HepG2 (cell line): ENCODE measurements at regions not wholly inside any gene's neighbourhood (a gene's known extent, or its start where the extent isn't known, plus 50 kb on each side); places are given as distances from the start of the nearest gene placed in this dataset.

Experiments used
- NR3C1 ChIP-seq: sonication (generic); formaldehyde crosslinking; IDR thresholded peaks from 2 replicates; pipeline ENCODE4 v1.4.0; 2020; ENCODE audit warnings: missing genetic modification reagents
- RFX1 ChIP-seq: fragments of 450-650 bp; IDR thresholded peaks from 2 replicates; pipeline ENCODE4 v1.6.1; 2017
- ZNF10 ChIP-seq: sonication (generic); formaldehyde crosslinking; IDR thresholded peaks from 2 replicates; pipeline ENCODE4 v1.4.0; 2020; ENCODE audit warnings: mild to moderate bottlenecking, low read depth, missing genetic modification reagents, borderline replicate concordance
- TF ChIP-seq, protein P1 (sequence below): conservative IDR thresholded peaks from 2 replicates; pipeline ENCODE4 v1.6.1; 2018; ENCODE audit warnings: missing genetic modification reagents
- TF ChIP-seq, protein P2 (sequence below): sonication (generic); formaldehyde crosslinking; IDR thresholded peaks from 2 replicates; pipeline ENCODE4 v1.5.0; 2020; ENCODE audit warnings: missing genetic modification reagents, mild to moderate bottlenecking, borderline replicate concordance
- TF ChIP-seq, protein P3 (sequence below): sonication (generic); formaldehyde crosslinking; conservative IDR thresholded peaks from 2 replicates; pipeline ENCODE4 v1.4.0; 2020; ENCODE audit warnings: missing genetic modification reagents
- TF ChIP-seq, protein P4 (sequence below): sonication (generic); formaldehyde crosslinking; IDR thresholded peaks from 2 replicates; pipeline ENCODE4 v1.5.1; 2020; ENCODE audit warnings: missing genetic modification reagents, mild to moderate bottlenecking, borderline replicate concordance
- TF ChIP-seq, protein P5 (sequence below): sonication (generic); formaldehyde crosslinking; IDR thresholded peaks from 2 replicates; pipeline ENCODE4 v1.5.0; 2020; ENCODE audit warnings: mild to moderate bottlenecking, missing genetic modification reagents, borderline replicate concordance

DNA sequence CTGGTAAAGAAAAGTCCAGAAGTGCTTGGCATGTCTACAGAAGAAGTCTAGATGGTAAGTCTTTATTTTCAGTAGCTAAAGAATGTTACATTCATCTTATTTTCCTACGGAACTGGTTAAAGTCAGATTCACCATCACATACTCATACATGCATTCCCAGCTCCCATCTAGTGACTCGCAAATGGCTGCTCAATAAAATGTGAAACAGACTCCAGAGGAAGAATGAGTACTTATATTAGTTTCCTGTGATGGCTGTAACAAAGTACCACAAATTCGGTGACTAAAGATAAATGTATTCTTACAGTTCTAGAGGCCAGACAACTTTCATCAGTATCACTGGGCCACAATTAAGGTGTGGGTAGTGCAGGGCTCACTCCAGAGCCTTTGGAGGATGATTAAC lies 797.2 kb downstream of the SATB2 start (continued):
- no peak for TF ChIP-seq RFX1
- no peak for TF ChIP-seq ZNF10 (CRISPR knock-in tag)
- TF ChIP-seq, protein P1, sequence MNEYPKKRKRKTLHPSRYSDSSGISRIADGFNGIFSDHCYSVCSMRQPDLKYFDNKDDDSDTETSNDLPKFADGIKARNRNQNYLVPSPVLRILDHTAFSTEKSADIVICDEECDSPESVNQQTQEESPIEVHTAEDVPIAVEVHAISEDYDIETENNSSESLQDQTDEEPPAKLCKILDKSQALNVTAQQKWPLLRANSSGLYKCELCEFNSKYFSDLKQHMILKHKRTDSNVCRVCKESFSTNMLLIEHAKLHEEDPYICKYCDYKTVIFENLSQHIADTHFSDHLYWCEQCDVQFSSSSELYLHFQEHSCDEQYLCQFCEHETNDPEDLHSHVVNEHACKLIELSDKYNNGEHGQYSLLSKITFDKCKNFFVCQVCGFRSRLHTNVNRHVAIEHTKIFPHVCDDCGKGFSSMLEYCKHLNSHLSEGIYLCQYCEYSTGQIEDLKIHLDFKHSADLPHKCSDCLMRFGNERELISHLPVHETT (CRISPR knock-in tag) = no peak
- TF ChIP-seq, protein P2, sequence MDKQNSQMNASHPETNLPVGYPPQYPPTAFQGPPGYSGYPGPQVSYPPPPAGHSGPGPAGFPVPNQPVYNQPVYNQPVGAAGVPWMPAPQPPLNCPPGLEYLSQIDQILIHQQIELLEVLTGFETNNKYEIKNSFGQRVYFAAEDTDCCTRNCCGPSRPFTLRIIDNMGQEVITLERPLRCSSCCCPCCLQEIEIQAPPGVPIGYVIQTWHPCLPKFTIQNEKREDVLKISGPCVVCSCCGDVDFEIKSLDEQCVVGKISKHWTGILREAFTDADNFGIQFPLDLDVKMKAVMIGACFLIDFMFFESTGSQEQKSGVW (CRISPR knock-in tag) = no peak
- TF ChIP-seq NR3C1 = no peak
- TF ChIP-seq, protein P3, sequence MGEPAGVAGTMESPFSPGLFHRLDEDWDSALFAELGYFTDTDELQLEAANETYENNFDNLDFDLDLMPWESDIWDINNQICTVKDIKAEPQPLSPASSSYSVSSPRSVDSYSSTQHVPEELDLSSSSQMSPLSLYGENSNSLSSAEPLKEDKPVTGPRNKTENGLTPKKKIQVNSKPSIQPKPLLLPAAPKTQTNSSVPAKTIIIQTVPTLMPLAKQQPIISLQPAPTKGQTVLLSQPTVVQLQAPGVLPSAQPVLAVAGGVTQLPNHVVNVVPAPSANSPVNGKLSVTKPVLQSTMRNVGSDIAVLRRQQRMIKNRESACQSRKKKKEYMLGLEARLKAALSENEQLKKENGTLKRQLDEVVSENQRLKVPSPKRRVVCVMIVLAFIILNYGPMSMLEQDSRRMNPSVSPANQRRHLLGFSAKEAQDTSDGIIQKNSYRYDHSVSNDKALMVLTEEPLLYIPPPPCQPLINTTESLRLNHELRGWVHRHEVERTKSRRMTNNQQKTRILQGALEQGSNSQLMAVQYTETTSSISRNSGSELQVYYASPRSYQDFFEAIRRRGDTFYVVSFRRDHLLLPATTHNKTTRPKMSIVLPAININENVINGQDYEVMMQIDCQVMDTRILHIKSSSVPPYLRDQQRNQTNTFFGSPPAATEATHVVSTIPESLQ = no peak
- TF ChIP-seq, protein P4, sequence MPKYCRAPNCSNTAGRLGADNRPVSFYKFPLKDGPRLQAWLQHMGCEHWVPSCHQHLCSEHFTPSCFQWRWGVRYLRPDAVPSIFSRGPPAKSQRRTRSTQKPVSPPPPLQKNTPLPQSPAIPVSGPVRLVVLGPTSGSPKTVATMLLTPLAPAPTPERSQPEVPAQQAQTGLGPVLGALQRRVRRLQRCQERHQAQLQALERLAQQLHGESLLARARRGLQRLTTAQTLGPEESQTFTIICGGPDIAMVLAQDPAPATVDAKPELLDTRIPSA (CRISPR knock-in tag) = no peak
- TF ChIP-seq, protein P5, sequence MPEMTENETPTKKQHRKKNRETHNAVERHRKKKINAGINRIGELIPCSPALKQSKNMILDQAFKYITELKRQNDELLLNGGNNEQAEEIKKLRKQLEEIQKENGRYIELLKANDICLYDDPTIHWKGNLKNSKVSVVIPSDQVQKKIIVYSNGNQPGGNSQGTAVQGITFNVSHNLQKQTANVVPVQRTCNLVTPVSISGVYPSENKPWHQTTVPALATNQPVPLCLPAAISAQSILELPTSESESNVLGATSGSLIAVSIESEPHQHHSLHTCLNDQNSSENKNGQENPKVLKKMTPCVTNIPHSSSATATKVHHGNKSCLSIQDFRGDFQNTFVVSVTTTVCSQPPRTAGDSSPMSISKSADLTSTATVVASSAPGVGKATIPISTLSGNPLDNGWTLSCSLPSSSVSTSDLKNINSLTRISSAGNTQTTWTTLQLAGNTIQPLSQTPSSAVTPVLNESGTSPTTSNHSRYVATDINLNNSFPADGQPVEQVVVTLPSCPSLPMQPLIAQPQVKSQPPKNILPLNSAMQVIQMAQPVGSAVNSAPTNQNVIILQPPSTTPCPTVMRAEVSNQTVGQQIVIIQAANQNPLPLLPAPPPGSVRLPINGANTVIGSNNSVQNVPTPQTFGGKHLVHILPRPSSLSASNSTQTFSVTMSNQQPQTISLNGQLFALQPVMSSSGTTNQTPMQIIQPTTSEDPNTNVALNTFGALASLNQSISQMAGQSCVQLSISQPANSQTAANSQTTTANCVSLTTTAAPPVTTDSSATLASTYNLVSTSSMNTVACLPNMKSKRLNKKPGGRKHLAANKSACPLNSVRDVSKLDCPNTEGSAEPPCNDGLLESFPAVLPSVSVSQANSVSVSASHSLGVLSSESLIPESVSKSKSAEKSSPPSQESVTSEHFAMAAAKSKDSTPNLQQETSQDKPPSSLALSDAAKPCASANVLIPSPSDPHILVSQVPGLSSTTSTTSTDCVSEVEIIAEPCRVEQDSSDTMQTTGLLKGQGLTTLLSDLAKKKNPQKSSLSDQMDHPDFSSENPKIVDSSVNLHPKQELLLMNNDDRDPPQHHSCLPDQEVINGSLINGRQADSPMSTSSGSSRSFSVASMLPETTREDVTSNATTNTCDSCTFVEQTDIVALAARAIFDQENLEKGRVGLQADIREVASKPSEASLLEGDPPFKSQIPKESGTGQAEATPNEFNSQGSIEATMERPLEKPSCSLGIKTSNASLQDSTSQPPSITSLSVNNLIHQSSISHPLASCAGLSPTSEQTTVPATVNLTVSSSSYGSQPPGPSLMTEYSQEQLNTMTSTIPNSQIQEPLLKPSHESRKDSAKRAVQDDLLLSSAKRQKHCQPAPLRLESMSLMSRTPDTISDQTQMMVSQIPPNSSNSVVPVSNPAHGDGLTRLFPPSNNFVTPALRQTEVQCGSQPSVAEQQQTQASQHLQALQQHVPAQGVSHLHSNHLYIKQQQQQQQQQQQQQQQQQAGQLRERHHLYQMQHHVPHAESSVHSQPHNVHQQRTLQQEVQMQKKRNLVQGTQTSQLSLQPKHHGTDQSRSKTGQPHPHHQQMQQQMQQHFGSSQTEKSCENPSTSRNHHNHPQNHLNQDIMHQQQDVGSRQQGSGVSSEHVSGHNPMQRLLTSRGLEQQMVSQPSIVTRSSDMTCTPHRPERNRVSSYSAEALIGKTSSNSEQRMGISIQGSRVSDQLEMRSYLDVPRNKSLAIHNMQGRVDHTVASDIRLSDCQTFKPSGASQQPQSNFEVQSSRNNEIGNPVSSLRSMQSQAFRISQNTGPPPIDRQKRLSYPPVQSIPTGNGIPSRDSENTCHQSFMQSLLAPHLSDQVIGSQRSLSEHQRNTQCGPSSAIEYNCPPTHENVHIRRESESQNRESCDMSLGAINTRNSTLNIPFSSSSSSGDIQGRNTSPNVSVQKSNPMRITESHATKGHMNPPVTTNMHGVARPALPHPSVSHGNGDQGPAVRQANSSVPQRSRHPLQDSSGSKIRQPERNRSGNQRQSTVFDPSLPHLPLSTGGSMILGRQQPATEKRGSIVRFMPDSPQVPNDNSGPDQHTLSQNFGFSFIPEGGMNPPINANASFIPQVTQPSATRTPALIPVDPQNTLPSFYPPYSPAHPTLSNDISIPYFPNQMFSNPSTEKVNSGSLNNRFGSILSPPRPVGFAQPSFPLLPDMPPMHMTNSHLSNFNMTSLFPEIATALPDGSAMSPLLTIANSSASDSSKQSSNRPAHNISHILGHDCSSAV (CRISPR knock-in tag) = no peak
